GM06990 (cell line): ENCODE measurements at regions not wholly inside any gene's neighbourhood (a gene's known extent, or its start where the extent isn't known, plus 50 kb on each side); places are given as distances from the start of the nearest gene placed in this dataset.

ENCODE experiments used
- DNase-seq: peaks from one replicate; pipeline ENCODE4 v3.0.0-alpha.2; 2011; ENCODE audit not compliant: insufficient read length; ENCODE audit errors: extremely low read depth
- H3K27me3 ChIP-seq: replicated peaks from 2 replicates; pipeline ENCODE4 v1.6.0; 2011; ENCODE audit warnings: low read length; ENCODE audit not compliant: control insufficient read depth, insufficient read depth
- H3K36me3 ChIP-seq: 2 replicates; pipeline ENCODE4 v1.5.1; 2011; ENCODE audit warnings: low read length; ENCODE audit not compliant: control insufficient read depth, insufficient read depth
- H3K4me3 ChIP-seq: replicated peaks from 2 replicates; pipeline ENCODE4 v1.5.1; 2011; ENCODE audit warnings: low read depth, mild to moderate bottlenecking, control low read depth, low read length
- CTCF ChIP-seq: IDR thresholded peaks from 2 replicates; pipeline ENCODE4 v1.5.1; 2011; ENCODE audit warnings: low read length, control low read depth, mild to moderate bottlenecking, inconsistent platforms; ENCODE audit not compliant: insufficient read depth, poor library complexity, severe bottlenecking

- H3K36me3 ChIP-seq = no peaks in the 10 kb centered on the region
- no peak overlapping the region for H3K4me3 ChIP-seq
- H3K27me3 ChIP-seq = no peaks in the 10 kb centered on the region
- no peak for DNase-seq
- no peak for TF ChIP-seq CTCF
These were observed 514.5 kb upstream of the RGMA start for GRCh38 chr15:93603550-93603949.

DNA sequence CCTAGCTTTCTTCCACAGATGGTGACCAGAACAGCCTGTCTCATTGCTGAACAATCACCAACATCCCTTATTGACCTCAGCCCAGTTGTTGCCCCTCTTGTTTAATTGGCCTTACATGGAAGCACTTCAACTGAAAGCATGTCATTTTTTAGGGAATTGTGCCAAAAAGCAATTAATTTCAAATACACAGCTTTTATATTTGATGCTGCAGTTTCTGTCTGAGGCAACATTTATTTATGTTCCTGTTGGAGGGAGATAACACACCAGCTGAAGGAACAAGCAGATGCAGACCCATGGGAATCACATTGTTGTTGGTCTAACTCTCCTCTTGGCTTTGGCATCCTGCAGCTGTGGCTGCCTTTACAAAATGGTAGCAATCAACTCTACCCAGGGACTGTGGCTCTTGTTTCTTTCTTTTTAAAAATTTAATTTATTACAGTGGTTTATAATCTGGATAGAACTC is 498.1 kb upstream of the RGMA start:
- Histone ChIP-seq H3K36me3 (no peaks in the 10 kb centered on the region), H3K4me3 (no peak overlapping the region), H3K27me3 (no peaks in the 10 kb centered on the region)
- TF ChIP-seq CTCF = no peak
- no peak for DNase-seq

DNA sequence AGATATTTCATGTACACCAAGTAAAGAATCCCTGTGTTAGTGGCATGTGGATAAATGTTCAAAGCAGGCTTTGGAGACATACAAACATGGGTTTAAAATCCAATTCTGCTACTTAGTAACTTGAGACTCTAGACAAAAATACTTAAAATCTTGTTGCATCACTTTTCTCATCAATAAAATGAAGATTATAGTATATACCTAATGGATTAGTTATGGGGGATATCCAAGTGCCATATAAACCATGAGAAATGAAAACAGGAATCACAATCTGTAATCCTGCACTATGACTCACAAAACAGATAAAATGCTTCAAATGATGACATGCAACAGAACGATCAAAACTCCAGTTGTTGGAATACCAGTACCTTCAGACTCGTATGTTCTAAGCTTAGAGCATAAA is 496.0 kb upstream of the RGMA start:
- Histone ChIP-seq H3K36me3 (no peaks in the 10 kb centered on the region), H3K4me3 (no peak overlapping the region), H3K27me3 (no peaks in the 10 kb centered on the region)
- no peak for TF ChIP-seq CTCF
- no peak for DNase-seq

GRCh38 chr15:93583968-93584367 is 495.0 kb upstream of the RGMA start:
- no peak for TF ChIP-seq CTCF
- H3K36me3 ChIP-seq = no peaks in the 10 kb centered on the region
- H3K27me3 ChIP-seq = no peaks in the 10 kb centered on the region
- no peak overlapping the region for H3K4me3 ChIP-seq
- no peak for DNase-seq

DNA sequence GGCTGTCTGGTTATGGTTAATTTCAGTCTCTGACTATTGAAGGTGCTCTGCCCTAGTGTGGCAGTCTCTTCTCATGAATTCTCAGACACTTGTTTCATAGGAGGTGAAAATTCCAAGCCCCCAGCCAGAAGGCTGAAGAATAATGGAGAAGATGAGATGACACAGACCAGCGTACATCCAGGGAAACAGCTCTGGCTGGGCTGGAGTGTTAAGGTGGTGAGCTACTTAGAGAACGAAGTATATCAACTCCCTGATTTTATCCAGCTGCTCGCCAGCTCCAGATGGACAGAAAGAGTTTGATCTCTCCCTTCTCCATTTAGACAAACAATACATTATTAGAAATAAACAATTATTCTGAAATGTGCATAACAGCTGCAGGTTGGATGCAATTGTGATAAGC is 494.5 kb upstream of the RGMA start:
- H3K36me3 ChIP-seq = no peaks in the 10 kb centered on the region
- DNase-seq = no peak
- no peak for TF ChIP-seq CTCF
- no peak overlapping the region for H3K4me3 ChIP-seq
- no peaks in the 10 kb centered on the region for H3K27me3 ChIP-seq

- TF ChIP-seq CTCF = no peak
- Histone ChIP-seq H3K4me3 (no peak overlapping the region), H3K36me3 (no peaks in the 10 kb centered on the region), H3K27me3 (no peaks in the 10 kb centered on the region)
- DNase-seq = no peak
These were observed 481.5 kb upstream of the RGMA start for GRCh38 chr15:93570527-93570926.
